HG02588 (cell line): ENCODE measurements at regions not wholly inside any gene's neighbourhood (a gene's known extent, or its start where the extent isn't known, plus 50 kb on each side); places are given as distances from the start of the nearest gene placed in this dataset.
A peak's percentile ranks its signal among the peaks of the same experiment; 100 is the strongest.

Experiments
- ATAC-seq: cut with Tn5 transposase; IDR thresholded peaks from one replicate; pipeline ENCODE4 v1.9.1; 2021; ENCODE audit warnings: mild to moderate bottlenecking, moderate library complexity; ENCODE audit not compliant: unreplicated experiment

DNA sequence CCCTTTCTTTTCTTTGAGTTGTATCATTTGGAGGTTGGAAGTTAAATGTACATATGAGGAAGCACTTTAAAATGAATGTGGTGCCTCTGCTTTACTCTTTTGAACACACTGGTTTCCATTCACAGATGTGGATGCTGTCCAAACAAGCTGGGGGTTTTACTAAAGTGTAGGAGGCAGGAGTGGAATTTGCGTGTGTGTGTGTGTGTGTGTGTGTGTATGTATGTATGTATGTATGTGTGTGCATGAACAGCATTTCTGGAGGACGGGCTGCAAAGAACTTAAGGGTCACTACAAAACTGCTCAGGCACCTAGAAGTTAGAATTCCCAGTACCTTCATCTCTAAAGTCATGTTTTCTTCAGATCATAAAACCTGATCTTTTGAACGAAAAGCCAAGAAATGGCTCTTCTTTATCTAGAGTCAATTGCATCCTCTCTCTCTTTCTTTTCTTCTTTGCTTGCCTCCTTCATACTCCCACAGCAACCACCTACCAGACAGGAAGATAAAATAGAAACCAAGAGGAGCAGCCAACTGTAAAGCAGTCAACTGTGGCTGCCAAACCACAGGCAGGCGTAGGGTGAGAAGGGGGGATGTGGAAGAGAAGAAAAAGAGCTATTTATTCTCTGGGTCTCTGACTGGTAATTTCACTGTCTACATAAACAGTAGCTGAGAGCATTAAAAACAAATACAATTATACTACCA is 177.0 kb upstream of the RASGEF1B start:
- peak; percentile 98 for ATAC-seq

GRCh38 chr4:81647388-81647787 is 175.7 kb upstream of the RASGEF1B start:
- ATAC-seq, result no peak

GRCh38 chr4:81642543-81642942 is 170.8 kb upstream of the RASGEF1B start:
- ATAC-seq, result no peak

DNA sequence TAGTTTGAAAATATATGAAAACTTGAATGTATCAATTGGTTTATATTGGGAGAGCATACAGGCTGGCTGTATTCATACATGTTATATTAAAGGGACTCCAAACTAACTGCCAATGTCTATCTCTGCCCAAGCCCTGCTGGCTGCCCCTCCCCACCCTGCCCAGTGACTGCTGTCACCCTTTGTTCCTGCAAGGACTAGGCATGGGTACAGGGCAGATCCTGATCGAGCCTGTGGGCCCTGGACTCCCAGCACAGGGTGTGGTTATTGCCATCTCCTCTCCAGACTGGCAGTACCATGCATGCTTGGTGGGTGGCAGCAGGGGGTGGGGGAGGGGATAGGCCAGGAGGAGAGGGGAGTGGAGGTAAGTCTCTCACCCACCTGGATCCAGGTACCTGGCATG is 167.5 kb upstream of the RASGEF1B start:
- no peak for ATAC-seq

DNA sequence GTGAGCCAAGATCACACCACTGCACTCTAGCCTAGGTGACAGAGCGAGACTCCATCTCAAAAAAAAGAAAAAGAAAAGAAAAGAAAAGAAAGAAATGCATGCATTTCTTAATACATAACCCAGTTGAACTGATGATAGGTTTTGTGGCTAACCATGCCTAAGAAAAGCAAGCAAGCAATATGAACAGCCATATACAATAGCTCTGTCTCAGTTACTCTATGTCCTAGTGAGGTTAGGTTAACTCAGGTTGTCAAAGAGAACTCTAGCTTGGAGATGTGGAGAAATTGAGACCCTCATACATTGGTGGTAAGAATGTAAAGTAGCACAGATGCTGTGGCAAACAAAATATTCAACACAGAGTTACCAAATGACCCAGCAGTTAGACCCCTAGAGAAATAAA is 167.0 kb upstream of the RASGEF1B start:
- ATAC-seq, result no peak

GRCh38 chr4:81635739-81636138 is 164.0 kb upstream of the RASGEF1B start:
- ATAC-seq, result peak; percentile 96

- no peak for ATAC-seq
Observed at GRCh38 chr4:81634766-81635549, 163.3 kb upstream of the RASGEF1B start.

- no peak for ATAC-seq
Observed at GRCh38 chr4:81634165-81634564, 162.5 kb upstream of the RASGEF1B start.

GRCh38 chr4:81632581-81633299 is 161.0 kb upstream of the RASGEF1B start:
- no peak for ATAC-seq

GRCh38 chr4:81631958-81632441 is 160.3 kb upstream of the RASGEF1B start:
- no peak for ATAC-seq

DNA sequence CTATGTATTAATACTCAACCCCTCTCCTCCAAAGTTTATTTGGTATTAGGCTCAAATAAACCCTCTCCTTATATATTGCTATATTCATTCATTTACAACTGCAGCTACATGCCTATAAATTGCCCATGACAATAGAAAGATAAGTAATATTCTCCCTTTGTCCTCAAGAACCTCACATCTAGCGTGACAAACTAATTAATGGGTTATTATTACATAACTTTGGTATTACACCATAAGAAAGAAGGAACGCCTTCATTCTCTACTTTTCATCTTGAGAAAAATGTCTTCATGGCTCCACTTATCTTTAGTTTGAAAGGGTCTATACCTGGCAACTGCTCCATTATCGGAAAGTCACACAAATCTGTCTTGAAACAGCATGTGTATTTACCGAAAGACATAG is 157.7 kb upstream of the RASGEF1B start:
- no peak for ATAC-seq

- peak; percentile 41 for ATAC-seq
Observed at GRCh38 chr4:81628489-81628888, 156.8 kb upstream of the RASGEF1B start.

- no peak for ATAC-seq
Observed at GRCh38 chr4:81627590-81627989, 155.9 kb upstream of the RASGEF1B start.

GRCh38 chr4:81626851-81627250 is 155.1 kb upstream of the RASGEF1B start:
- no peak for ATAC-seq

DNA sequence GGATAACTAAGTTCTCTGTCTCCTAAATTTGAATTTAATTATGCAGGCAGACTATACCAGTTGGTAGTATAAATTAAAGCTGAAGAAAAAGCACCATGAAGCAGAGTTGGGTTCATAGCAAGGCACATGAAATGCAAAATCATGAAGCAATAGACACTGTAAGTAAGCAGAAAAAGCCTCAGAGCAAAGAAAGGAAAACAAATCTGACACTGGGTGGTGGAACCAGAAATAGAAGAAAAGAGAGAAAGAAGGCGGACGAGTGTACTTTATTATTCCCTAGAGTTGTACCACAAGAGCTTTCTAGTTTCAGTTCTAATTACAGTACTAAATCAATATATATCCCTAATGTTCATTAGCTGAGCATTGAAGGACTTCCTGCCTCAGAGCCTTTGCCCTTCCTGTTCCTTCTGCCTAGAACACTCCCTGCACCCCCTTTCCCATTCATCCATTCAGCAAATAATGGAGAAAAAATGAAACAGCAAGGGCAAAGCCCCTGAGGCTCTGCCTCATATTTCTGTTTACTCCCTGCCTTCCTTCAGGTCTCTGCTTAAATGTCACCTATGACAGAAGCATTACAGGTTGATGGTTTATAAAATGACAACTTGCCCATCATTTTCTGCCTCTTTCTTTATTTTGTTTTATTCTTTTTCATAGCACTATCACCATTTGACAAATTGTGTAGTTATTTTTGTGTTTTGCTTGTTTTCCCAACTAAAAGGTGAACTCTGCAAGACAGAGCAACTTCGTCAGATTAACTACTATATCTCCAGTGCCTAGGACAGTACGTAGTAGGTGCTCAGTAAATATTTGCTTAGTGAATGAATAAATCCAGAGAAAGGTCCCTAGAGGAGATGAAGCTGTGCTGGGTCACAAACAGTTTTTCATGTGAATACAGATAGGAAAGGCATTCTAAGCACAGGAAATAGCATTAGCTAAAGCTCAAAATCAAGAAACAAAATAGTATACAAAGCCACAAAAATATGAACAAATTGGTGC is 154.0 kb upstream of the RASGEF1B start:
- ATAC-seq, result no peak

GRCh38 chr4:81623434-81623833 is 151.7 kb upstream of the RASGEF1B start:
- ATAC-seq, result no peak

- ATAC-seq, result no peak
Observed at GRCh38 chr4:81622474-81623184, 150.9 kb upstream of the RASGEF1B start.

DNA sequence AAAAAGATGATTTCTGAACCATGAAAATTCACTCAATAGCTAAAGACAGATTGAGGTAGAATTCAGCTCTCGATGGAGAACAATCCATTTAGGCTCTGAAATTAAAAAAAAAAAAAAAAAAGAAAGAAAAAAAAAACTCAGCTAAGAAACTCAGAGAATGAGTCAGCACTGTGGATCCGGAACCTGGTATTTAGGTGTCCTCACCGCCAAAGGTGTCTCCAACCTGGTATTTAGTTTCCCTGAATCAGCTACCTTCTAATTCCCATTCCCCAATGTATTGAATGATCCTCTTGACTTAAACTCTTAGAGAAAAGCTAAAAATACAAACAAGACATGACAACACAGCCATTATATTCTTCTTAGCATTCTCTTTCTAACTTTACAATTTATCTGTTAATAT is 150.3 kb upstream of the RASGEF1B start:
- no peak for ATAC-seq

GRCh38 chr4:81621490-81621889 is 149.8 kb upstream of the RASGEF1B start:
- ATAC-seq, result no peak

DNA sequence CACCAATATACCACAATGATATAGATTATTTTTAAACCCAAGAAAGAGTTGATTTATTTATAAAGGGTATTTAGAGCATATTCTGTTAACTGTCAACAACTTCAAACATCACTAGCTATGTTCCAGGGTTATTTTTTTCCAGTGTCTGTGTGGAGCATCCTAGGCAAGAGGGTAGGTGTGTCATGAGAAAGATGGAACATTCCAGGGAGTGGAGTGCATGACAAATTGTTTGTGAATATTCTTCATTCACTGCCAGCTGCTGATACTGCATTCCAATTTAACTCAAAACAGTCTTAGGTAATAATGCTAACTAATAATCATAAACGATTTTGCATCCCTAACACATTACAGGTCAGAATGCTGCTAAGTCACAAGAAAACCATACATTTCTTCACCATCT is 148.7 kb upstream of the RASGEF1B start:
- no peak for ATAC-seq
